UCSD-AML1 (cell line): ENCODE measurements at regions not wholly inside any gene's neighbourhood (a gene's known extent, or its start where the extent isn't known, plus 50 kb on each side); places are given as distances from the start of the nearest gene placed in this dataset.

Experiments
- DNase-seq: peaks from one replicate; lab custom pipeline; 2025; ENCODE audit not compliant: unreplicated experiment; lab: John Stamatoyannopoulos, UW

DNA sequence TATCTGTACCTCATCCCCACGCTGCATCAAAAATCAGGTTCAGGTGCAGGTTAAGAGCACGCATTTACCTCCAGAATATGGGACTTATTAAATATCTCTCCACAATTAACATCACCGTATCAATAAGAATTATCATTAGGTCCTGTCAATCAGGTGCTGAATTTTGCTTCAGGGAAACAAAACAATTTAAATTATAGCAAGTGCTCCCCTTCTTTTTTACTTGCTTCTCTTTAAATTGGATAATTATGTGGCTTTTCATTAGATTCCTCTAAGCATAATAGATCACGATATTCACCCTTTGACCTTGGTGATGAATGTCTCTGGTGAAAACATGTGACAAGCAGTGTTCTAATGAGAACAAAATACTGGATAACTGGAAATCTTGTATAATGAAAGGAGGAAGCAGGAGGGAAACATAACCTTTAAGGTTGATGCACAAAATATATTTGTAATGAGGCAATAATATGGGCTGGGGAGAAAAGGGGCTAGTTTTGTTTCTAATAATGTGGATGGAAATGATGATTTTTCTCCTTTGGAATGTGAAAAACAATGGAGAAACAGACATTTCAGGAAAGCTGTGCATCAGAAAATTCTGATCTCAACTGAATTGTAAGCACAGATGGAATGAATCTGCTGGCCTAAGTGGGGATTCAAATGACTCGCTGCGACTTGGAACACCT lies 166.9 kb downstream of the SNX10 start:
- DNase-seq, result no peak

- DNase-seq, result no peak
Measured at GRCh38 chr7:26459540-26460193, 168.0 kb downstream of the SNX10 start.

DNA sequence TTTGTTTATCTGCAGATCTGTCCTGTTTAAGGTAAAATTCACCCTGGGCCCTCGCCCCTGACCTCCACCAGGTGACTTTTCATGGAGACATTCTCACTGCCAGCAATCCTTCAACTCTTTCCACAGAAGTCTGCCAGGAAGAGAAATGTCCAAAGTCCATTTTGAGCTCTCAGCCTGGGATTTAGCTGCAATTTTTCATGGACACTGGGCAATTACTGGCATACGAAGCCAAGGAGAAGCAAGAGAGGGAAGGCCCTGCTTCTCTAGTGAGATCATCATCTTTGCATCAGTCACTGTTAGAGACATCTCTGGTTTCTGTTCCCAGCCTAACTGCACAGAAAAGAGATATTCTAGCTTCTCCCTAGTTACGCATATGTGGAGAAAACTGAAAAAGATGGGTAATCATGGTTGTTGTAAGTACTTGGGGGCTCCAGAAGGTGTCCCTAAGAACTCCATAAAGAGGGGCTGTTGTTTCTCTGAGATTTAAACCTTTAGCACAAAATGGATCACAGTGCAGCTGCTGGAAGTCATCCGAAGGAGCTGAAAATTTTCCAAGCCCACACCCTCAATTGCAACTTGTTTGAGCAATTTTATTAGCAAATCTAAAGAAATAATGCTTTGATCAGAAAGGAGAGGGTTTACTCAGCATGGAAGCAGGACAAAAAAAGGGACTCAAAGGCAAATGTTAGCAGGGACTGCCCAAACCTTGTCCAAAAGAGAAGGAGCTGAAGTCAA lies 168.9 kb downstream of the SNX10 start:
- no peak for DNase-seq

DNA sequence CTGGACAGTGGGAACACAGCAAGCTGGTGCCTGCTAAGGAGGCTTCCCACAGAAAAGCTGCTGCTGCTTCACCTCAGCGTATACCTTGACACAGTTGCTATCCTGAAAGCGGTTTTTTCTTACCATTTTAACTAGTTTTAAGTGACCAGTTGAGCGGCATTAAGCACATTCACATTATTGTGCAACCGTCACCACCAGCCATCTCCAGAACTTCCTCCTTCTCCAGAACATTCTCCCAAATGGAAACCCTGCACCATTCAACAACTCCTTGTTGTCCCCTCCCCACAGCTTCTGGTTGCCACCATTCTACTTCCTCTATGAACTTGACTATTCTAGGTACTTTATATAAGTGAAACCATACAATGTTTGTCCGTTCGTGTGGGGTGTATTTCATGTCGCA lies 169.9 kb downstream of the SNX10 start:
- DNase-seq, result no peak

DNA sequence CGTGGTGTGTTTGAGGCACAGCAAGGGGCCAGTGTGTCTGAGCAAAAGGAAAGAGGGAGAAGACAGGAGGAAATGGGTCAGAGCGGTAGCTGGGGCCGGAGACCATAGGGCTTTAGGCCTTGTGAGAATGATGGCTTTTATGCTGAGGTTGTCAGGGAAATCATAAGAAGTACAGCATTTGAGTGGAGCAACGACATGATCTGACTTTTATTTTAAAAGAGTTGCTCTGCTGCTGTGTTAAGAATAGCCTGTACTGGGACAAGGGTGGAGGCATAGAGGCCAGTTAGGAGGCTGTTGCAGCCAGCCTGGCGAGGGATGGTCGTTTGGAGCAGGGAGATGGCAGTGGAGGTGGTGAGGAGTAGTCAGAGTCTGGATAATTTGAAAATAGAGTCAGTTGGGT lies 174.3 kb downstream of the SNX10 start:
- no peak for DNase-seq

- no peak for DNase-seq
Measured at GRCh38 chr7:26467104-26467503, 175.4 kb downstream of the SNX10 start.

DNA sequence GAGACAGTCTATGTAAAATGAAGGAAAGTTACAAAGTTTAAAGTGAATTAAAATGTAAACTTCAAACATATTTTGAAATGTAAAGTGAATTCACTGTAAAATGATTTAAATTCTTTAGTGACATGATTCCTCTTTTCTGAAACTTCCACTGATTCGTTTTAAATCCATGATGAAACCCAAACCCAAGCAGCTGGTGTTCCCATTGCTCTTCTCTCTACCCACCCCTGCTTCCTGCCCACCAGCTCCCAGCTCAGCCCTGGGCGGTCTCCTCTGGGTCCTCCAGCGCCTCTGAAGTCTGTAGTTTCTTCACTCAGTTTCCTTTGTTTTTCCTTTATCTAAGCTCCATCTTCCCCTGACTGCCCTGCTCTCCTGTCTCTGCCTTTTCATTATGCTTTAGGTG lies 175.9 kb downstream of the SNX10 start:
- no peak for DNase-seq

- no peak for DNase-seq
Measured at GRCh38 chr7:26468625-26469024, 177.0 kb downstream of the SNX10 start.

GRCh38 chr7:26469188-26469587 lies 177.5 kb downstream of the SNX10 start:
- no peak for DNase-seq

DNA sequence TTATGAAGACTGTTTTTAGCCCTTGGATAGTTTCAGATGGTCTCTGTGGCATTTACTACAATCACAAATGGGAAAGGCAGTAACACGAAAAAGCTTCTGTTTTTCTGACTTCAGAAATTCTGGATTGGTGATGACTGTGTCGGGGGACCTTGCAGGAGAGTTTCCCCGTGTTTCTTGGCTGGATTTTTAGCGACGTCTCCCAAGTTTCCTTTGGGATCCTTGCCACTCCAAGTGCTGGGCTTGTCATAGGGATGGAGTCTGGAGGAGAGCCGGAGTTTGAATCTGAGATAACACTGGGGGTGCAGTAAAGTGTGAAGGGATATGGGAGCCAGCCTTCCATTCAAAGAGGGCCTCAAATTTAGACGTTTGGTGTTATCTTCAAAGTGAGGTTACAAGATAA lies 179.0 kb downstream of the SNX10 start:
- DNase-seq, result no peak

DNA sequence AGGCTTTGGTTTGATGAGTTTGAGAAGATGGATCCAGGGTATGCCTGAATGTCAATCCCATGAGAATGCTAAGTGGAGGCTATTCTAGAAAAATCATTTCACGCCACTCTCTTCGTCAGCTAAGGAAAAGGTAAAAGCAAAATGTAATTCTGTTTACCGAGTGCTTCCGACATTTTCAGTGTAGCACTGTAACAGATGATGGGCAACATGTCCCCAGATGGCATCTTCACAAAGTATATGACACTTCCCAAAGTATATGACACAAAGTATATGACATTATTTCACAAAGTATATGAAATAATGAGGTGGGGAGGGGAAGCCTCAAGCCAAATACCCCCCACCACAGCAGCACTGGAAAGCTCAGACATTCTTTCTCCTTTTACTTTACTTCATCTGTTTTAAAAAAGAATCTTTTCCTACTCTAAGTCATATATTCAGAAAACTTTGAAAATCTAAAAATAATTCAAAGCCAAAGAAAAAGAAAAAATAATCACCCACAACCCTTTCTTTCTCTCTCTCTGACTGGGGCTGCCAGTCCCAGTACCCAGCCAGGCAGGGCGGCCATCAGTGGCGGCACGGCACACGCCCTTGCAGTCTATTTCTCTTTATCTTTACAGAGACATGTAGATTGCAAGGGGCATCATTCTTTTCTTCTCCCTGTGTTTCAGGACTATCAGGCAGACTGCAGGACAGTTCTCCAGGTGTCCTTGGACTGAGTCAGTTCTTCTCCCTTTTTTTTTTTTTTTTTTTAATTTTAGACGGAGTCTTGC lies 179.8 kb downstream of the SNX10 start:
- no peak for DNase-seq

DNA sequence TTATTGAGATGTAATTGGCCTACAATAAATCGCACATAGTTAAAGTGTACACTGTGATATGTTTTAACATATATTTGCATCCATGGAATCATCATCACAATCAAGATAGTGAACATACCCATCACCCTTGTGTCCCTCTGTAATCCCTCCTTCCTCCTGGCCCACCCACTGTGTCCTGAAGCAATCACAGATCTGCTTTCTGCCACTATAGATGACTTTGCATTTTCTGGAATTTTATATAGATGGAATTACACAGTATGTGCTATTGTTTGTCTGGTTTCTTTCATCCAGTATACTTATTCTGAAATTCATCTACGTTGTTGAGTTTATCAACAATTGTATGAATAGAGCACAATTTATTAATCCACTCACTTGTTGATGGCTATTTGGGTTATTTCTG lies 181.3 kb downstream of the SNX10 start:
- DNase-seq, result no peak

- DNase-seq, result no peak
Measured at GRCh38 chr7:26476271-26476670, 184.6 kb downstream of the SNX10 start.

DNA sequence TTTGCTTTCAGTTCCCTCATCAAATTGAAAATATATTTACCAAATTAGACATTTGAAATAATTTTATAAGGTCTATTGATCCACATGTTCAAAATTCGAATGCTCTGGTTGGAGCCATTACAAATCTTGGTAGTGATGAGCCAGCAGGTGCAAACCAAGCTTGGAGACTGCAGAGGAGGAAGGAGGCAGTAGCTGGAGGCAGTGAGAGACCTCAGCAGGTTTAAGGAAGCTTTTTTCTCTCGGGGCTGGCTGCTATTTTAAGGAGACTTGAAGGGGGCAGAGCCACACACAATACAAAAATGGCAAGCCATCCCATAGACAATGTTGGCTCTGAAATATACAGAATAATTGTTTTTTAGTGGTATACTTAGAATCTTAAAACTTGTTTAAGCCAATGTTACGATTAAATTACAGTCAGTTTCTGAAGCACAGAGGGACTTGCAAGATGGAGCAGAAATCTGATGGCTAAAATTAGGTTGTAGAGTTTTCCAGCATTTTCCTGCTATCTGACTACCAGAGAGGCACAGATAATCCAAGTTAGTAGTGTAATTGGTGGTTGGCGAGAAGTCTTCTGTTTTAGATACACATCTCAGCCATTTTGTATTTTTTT lies 185.8 kb downstream of the SNX10 start:
- no peak for DNase-seq

- no peak for DNase-seq
Measured at GRCh38 chr7:26478550-26478949, 186.9 kb downstream of the SNX10 start.

DNA sequence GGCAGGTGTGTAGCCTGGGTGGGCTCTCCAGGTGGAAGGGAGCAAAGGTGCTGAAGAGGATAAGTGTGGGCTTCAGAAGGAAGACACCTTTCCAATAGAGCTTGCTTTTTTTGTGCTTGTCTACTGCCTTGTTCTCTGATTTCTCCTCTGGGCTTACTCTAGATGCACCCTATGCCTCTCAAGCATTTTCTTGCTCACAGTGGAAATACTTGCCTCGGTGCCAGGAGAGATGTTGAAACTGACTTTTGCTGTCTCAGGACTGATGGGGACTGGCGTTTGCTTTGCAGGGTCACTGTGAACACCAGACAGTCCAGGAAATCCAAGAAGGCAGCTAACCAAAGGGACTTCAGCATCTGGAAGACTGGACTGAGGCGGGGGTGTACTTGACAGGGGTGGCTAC lies 187.9 kb downstream of the SNX10 start:
- DNase-seq, result no peak

GRCh38 chr7:26480156-26480555 lies 188.5 kb downstream of the SNX10 start:
- DNase-seq, result no peak

DNA sequence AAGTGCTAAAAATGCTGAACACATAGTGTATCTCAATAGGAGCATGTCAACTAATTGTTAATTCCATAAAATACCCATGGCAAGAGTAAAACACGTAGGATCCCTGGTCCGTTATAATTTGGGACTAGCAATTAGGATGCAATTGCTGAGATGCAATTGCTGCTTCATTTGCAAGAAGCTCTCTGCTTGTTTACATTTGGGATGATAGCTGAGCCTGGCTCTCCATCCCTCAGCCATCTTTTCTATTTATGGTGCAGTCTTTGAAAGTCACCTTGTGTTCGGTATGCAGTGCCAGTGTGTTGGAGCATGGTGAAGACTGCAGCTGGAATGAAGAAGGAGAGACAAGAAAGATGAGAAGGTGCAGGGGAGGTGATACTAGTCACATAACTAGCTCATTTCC lies 191.3 kb downstream of the SNX10 start:
- DNase-seq, result no peak

DNA sequence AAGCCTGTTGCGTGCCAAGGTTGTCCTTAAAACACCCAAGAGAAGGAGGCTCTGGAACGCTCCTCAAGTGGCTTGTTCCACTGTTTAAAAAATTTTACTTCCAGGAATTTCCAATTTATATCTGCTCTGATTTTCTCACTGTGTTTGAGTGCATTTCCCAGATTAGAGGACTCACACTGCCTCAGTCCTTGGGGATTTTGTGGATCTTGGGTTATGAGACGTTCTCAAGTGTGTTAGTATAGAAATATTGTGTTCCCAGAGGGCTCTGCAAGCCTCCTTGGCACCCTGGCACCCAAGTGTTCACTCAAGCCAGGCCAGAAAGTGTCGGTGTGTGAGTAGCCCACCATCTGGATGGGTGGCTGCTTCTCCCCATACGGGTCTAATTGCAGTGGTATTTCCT lies 192.2 kb downstream of the SNX10 start:
- no peak for DNase-seq

DNA sequence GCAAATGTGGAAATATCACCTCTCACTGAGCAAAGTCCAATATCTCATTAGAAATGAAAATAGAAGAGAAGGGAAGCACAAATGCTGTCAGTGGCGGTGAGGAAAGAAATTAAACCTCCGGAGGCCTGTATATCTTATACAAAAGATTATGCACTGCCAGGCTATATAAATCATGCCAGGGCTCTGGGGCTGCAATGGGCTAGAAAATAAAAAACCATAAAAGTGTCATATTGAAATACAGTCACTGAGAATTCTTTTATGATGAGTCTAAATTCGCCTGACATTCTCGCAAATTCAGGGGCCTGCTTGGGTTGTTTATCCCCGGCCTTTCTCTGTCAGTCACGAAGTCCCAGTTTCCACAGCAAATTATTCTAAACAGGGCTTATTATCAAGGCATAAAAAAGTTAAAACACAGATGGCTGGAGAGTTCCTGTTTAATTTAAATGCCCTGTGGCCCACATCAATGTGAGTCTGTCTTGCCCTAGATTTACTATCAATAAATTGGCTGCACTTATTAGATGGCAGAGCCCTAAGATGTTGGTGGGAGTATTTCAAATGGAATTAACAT lies 193.8 kb downstream of the SNX10 start:
- DNase-seq, result no peak

DNA sequence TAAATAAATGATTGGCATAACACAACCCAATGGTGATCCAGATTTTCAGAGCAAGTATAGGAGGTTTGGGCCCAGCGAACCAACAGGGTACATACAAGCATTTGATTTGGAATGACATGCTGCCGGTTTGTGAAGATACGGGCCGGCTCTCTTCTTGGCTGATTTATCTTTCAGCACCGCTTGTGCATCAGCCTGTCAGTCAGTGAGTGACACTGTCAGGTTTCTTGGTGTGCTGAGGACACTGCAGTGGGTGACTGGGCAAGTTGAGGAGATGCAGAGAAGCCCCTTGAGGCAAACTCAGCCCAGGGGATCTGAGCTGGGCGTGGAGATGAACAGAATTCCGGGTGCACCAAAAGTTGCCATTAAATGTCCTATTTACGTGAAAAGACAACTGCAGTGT lies 194.5 kb downstream of the SNX10 start:
- DNase-seq, result no peak
